HG03159 (cell line): ENCODE measurements at regions not wholly inside any gene's neighbourhood (a gene's known extent, or its start where the extent isn't known, plus 50 kb on each side); places are given as distances from the start of the nearest gene placed in this dataset.
A peak's percentile ranks its signal among the peaks of the same experiment; 100 is the strongest.
"Not testable (repeated sequence)": the region's sequence is repeated elsewhere in the genome, so short reads cannot be mapped to it uniquely, and the experiment has no call there.

Experiments
- ATAC-seq: cut with Tn5 transposase; IDR thresholded peaks from one replicate; pipeline ENCODE4 v1.9.1; 2021; ENCODE audit warnings: mild to moderate bottlenecking, moderate library complexity; ENCODE audit not compliant: unreplicated experiment

DNA sequence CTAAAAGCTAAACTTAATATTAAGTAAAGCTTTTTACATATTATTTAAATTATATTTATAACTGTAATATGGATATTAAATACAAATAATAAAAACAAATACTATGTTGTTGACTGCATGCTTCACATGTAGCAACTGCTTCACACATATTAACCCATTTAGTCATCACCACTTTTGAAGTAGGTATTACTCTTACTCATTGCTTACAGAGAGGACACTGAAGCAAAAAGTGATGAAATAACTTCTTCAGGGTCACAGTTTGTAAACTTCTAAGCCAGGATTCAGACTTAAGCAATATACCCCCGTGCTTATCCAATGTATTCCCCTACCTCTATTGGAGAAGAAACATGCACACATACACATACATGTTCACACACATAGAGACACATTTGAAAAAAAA lies 166.6 kb downstream of the DKK2 start:
- ATAC-seq, result no peak

- no peak for ATAC-seq
These were observed 167.6 kb downstream of the DKK2 start for GRCh38 chr4:106868381-106869035.

DNA sequence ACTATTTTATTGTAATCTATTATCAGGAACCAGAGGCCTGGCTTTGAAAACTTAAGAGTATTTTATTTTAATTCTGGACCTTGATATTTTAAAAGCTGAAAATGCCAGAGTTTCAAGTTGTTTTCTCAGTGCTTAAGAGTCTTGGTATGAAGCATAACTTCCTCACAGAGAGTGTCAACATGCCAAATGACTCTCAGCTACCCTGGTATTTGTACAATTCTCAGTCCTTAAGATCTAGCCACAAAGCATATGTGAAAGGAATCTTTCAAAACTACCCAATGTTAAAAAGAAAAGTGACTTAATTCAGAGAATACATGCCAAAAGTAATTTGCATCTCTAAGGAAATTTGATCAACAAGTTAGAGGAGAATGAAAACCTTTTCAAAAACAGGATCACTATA lies 171.9 kb downstream of the DKK2 start:
- no peak for ATAC-seq

- ATAC-seq, result no peak
These were observed 181.4 kb downstream of the DKK2 start for GRCh38 chr4:106854569-106855351.

DNA sequence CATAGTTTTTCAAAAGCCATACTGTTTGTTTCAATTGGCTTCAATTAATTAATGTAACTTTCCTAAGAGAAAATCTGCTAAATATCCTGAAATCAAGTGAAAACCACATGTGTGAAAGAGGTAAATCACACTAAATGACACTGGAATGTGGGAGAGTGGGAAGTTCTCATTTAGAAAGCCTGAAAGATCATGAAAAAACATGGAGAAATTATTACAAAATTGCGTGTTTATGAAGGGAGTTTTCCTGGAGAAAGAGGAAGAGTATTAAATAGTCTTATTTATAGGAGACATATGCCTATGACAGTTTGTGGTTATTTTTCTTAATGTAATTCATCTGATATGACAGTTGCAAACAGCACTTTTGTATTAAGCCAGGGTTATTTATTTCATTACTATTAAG lies 183.7 kb downstream of the DKK2 start:
- no peak for ATAC-seq

DNA sequence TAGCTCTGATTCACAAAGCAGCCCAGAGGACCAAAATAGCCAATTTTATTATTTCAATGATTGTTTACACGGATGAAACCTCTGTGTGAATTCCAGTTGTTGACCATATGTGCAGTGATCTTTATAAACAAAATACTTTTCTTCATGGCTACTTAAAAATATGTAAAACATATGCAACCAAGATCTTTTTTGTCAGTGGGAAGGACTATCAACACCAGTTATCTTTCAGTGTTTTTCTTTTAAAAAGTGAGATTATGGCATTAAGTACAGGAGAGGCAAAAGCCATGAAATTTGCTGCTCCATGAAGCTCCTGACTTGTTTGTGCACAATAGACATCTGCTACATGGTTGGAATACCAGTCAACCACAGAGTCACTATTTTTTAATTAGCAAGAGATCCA lies 184.4 kb downstream of the DKK2 start:
- no peak for ATAC-seq

DNA sequence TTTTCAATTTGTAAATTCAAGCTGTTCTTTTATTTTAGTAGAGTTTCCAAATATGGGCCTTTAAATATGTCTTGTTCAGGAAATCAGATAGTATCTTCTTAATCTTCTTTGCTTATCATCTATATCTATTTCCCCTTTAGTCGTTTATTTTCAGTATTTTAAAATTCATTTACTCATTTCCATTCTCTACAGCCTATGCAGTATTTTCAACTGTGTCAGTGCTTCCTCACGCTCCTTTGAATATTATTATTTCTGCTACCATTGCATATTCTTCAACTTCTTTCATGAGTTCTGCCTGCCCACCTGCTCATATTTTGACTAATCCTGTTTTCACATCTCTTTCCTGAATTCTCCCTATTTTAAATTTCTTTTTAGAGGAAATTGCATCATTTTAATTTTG lies 185.4 kb downstream of the DKK2 start:
- no peak for ATAC-seq

GRCh38 chr4:106835919-106836318 lies 200.2 kb downstream of the DKK2 start:
- ATAC-seq, result no peak

DNA sequence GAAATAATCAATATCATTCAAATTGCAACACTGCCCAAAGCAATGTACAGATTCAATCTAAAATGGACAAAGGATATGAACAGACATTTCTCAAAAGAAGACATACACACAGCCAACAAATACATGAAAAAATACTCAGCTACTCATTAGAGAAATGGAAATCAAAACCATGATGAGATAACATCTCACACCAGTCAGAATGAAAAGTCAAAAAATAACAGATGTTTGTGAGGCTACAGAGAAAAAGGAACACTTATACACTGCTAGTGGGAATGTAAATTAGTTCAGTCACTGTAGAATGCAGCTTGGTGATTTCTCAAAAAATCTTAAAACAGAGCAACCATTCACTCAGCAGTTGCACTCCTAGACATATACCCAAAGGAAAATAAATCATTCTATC lies 205.2 kb downstream of the DKK2 start:
- ATAC-seq, result peak; percentile 63

DNA sequence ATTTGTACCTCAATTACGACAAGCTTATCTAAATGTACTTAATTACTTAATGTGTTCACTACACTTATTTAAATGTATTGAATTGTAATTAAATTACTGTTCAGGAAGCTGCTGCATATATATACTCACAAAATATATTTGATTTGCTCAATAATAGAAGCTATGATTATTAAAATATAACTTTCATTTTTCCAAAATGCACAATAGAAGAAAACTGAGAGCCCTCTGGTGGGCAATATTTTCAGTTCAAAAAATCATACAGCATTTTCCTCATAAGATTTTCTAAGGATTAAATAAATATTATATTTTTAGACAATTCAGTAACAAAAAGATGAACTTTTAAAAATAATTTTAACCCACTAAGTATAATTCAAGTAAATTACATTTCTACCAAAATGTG lies 217.3 kb downstream of the DKK2 start:
- no peak for ATAC-seq

DNA sequence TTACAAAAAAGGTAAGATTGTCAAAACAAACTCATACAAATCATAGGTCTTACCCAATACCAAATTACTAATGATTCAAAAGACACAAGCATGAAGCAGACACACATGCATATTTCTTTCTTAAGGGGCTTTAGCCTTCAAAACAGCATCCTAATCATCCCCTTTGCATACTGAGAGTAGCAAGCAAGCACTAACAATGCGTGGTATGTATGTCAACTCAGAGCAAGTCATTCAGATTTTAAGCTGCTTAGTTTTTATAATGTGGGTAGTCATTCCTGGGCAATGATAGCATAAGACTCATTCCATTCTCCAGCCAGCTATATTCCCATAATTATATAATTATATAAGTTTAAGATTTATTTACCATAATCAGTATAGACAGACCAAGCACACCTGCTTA lies 219.6 kb downstream of the DKK2 start:
- no peak for ATAC-seq

GRCh38 chr4:106810122-106810521 lies 226.0 kb downstream of the DKK2 start:
- ATAC-seq, result no peak

- ATAC-seq, result no peak
These were observed 227.0 kb downstream of the DKK2 start for GRCh38 chr4:106809076-106809475.

DNA sequence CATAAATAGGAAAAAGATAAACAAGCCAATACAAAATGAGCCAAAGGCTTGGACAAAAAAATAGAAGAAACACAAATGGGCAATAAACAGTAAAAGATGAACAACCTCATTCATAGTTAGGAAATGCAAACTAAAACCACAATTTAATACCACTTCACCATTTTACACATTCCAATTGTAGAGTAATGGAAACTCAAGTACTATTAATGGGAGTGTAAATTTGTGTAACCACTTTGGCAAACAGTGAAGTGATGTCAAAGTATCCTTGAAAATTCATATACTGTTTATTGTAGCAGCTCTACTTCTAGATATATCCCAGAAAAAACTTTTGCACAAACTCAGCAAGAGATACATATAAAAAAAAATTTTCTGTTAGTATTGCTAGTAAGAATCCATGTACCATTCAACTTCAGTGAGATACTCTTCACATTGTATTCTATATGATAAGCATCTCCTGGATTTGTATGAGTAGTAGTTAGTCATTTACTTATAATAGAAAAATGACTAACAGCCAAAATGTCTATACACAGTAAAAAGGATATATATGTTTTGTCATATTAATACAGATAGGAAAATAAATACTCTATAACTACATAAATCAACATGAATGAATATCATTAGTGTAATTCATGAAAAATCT lies 229.8 kb downstream of the DKK2 start:
- ATAC-seq, result no peak

GRCh38 chr4:106803083-106803482 lies 233.0 kb downstream of the DKK2 start:
- ATAC-seq, result no peak

DNA sequence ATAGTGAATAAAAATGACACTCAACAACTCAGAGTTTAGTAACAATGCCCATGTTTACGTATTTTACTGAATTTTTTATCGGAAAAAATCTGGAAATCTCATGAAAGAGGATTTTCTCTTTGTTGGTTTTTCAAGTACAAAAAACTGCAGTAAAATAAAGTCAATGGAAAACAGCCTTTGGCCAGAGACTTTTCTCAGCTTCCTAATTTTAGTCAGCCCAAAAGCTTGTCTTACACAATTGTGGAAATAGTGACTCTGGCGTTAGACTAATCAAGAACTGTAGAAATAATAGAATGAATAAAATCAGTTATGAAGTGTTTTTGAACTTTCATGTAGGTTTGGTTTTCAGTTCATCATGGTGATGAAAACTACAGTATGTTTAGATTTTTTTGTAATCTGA lies 234.7 kb downstream of the DKK2 start:
- ATAC-seq, result no peak

DNA sequence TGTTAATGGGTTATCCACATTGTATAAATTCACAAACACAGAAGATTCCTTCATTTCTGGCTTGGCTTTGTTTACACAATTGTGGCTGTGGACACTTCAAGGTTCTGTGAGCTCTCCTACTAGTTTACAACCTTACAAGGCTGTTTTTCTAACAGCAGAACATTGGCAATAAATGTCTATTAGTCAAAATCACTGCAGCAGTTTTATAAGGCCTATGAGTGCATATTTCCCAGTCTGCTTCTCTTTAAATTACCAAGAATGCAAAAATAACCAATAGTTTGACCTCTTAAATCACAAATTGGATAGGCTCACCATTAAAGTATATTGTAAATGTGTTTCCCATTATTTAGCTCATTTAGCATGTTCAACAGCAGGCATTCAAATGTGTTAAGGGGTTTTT lies 239.2 kb downstream of the DKK2 start:
- no peak for ATAC-seq

DNA sequence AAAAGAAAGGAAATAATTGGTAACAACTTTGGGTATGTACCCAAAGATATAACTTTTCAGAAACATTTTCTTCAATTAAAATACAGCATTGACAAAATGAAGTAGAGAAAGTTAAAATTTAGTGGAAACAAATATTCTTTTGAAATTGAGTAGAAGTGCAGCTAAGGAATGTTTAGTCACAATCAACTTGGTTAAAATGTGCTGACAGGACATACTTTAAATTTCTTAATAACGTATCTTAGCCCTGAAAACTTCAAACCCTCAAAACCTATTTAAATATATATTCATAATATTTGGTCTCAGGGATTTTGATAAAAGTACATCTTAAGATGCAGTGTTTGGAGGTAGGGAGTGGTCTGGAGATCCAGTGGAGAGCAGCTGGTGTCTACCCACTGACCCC lies 240.8 kb downstream of the DKK2 start:
- ATAC-seq, result no peak

GRCh38 chr4:106793933-106794332 lies 242.2 kb downstream of the DKK2 start:
- no peak for ATAC-seq

DNA sequence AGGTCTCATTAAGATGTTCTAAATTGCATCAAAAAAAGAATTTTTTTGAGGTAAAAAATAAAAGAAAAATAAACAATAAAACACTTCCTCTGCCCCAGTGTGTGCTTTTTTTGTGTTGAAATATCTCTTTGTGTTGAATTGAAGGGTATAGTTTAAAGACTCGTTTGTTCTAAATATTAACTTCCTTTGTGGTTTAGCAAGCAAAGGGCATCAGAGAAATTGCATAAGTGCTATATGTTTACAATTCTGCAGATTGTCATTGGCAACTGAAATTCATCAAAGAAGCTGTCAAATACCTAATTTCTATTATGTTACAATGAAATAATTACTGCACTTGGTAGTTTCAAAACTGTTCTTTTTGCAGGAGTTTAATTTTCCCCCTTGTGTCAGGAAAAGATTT lies 260.5 kb downstream of the DKK2 start:
- no peak for ATAC-seq

GRCh38 chr4:106774055-106774454 lies 262.1 kb downstream of the DKK2 start:
- ATAC-seq, result not testable (repeated sequence)
